Heart left ventricle (tissue), 13 donors: ENCODE measurements at regions not wholly inside any gene's neighbourhood (a gene's known extent, or its start where the extent isn't known, plus 50 kb on each side); places are given as distances from the start of the nearest gene placed in this dataset.

ENCODE experiments used
- POLR2A ChIP-seq, 2 donors: fragments of 450-650 bp; IDR thresholded peaks; one replicate each; pipeline ENCODE4 v1.6.1; 2017; ENCODE audit warnings: antibody characterized with exemption in 2 of 2, mild to moderate bottlenecking in 2 of 2, moderate library complexity in 2 of 2
- TF ChIP-seq, protein P1 (sequence below), 12 donors: fragments of 200-600 bp; sonication (generic) in 4 of 12; IDR thresholded peaks; one replicate each; pipeline versions ENCODE4 v1.5.0 to v1.8.0; 2018 to 2022; ENCODE audit warnings: antibody characterized with exemption in 12 of 12, mild to moderate bottlenecking in 5 of 12
- donor health status: ischemic (EF 13 %, LVEDD 7.1; RV severe dilation, severe dysfunction).
- donor health status: DM: no; HTN: yes; CAD: no.
- donor health status: DM: no; HTN: no; CAD: no.
- donor health status: ischemic (EF 25% LVEDD 6.9; RV normal size, moderate dysfunction).
- donor health status: ischemic (EF 25% LVEDD 5.7; RV mildly dilated, moderate dysfunction).
- donor health status: ischemic (EF 35%, LVEDD 5.7; RV mildly dilated, moderate dysfunction).
- donor health status: nonischemic (EF 11% LVEDD 7.7; RV severe dilation, severe dysfunction).
- donor health status: DM: yes; HTN: yes; CAD: no.
- donor health status: PGD.
- donor health status: ischemic (EF 29% LVEDD 5.4; RV normal size, mild dysfunction).
- donor health status: nonischemic (EF 23%, LVEDD 6.1; RV moderate dilation, normal function).

DNA sequence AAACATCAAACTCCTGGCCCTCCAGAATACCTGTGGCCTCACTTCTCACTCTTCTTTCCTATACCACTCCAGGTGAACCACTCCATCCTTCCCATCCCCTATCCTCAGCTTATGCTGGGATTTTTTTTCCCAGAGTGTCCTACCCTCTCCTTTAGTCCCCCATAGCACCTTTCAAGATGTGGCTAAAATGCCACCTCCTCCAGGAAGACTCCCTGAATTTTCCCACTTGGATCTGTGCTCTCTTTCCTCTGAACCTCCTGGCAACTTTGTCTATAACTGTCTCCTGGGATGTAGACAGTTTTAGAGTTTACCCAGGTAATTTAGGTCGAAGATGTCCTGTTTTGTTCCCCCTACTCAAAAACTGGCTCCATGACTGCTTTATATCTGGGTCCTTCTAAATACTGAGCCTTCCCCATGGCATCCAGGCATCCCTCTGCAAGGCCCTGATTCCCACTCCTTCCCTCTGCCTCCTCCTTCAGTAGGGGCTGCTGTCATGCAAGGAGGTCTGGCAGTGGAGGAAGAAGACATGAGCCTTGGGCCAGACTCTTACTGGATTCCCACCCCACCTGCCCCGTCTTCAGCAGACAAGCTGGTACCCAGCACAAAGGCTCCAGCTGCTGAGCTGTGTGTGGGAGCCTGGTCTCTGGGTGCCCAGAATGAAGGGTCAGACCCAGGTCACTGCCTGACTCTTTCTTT lies 161.5 kb downstream of the SMAD6 start:
- TF ChIP-seq, protein P1, sequence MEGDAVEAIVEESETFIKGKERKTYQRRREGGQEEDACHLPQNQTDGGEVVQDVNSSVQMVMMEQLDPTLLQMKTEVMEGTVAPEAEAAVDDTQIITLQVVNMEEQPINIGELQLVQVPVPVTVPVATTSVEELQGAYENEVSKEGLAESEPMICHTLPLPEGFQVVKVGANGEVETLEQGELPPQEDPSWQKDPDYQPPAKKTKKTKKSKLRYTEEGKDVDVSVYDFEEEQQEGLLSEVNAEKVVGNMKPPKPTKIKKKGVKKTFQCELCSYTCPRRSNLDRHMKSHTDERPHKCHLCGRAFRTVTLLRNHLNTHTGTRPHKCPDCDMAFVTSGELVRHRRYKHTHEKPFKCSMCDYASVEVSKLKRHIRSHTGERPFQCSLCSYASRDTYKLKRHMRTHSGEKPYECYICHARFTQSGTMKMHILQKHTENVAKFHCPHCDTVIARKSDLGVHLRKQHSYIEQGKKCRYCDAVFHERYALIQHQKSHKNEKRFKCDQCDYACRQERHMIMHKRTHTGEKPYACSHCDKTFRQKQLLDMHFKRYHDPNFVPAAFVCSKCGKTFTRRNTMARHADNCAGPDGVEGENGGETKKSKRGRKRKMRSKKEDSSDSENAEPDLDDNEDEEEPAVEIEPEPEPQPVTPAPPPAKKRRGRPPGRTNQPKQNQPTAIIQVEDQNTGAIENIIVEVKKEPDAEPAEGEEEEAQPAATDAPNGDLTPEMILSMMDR (IDR thresholded peaks at IDR 0.05): no peak
- no peak for TF ChIP-seq POLR2A (IDR thresholded peaks at IDR 0.05)
